CD14-positive monocyte (primary cell): ENCODE measurements at regions not wholly inside any gene's neighbourhood (a gene's known extent, or its start where the extent isn't known, plus 50 kb on each side); places are given as distances from the start of the nearest gene placed in this dataset.
A peak's percentile ranks its signal among the peaks of the same experiment; 100 is the strongest.

ENCODE experiments used
- DNase-seq, 3 donors: peaks; one replicate each; pipeline ENCODE4 v3.0.0-alpha.2; 2011 to 2022
- H2AFZ ChIP-seq: 2 replicates; pipeline ENCODE4 v1.6.0; 2012; ENCODE audit warnings: mild to moderate bottlenecking, low read depth, low read length, inconsistent platforms; ENCODE audit not compliant: insufficient read depth, poor library complexity, severe bottlenecking
- H3K27ac ChIP-seq, 2 donors: 1 replicate in 1 of 2; 2 replicates in 1 of 2; pipeline ENCODE4 v1.5.1; 2012 to 2013; ENCODE audit warnings: low read length in 2 of 2, control low read depth in 1 of 2, inconsistent platforms in 1 of 2, low read depth in 1 of 2, mild to moderate bottlenecking in 1 of 2
- H3K27me3 ChIP-seq, 2 donors: one replicate each; pipeline versions ENCODE4 v1.6.0 to v1.6.1; 2011 to 2013; ENCODE audit warnings: low read length in 2 of 2; ENCODE audit not compliant: control insufficient read depth in 2 of 2, insufficient read depth in 2 of 2
- H3K36me3 ChIP-seq, 2 donors: replicated peaks in 1 of 2; 1 replicate in 1 of 2; 2 replicates in 1 of 2; pipeline versions ENCODE4 v1.5.1 to v1.6.1; 2012 to 2013; ENCODE audit warnings: low read length in 2 of 2, control low read depth in 1 of 2, inconsistent platforms in 1 of 2, mild to moderate bottlenecking in 1 of 2; ENCODE audit not compliant: insufficient read depth in 2 of 2, control insufficient read depth in 1 of 2
- H3K4me1 ChIP-seq, 2 donors: 1 replicate in 1 of 2; 2 replicates in 1 of 2; pipeline versions ENCODE4 v1.5.1 to v1.6.1; 2012 to 2013; ENCODE audit warnings: low read length in 2 of 2, control low read depth in 1 of 2, inconsistent platforms in 1 of 2, mild to moderate bottlenecking in 1 of 2, moderate library complexity in 1 of 2; ENCODE audit not compliant: insufficient read depth in 2 of 2, control insufficient read depth in 1 of 2
- H3K4me2 ChIP-seq: replicated peaks from 2 replicates; pipeline ENCODE3; 2012; ENCODE audit warnings: low read length, moderate library complexity, mild to moderate bottlenecking; ENCODE audit not compliant: poor library complexity, severe bottlenecking; ENCODE audit errors: extremely low read depth
- H3K4me3 ChIP-seq, 3 experiments: fragments of 200-600 bp in 1 of 3; sonication (generic) in 1 of 3; replicated peaks in 1 of 3; 1 replicate in 2 of 3; 2 replicates in 1 of 3; pipeline ENCODE4 v1.5.1; 2011 to 2013; ENCODE audit warnings: low read length in 3 of 3, mild to moderate bottlenecking in 3 of 3, control low read depth in 2 of 3, low read depth in 2 of 3, inconsistent platforms in 1 of 3, moderate library complexity in 1 of 3
- H3K79me2 ChIP-seq: 2 replicates; pipeline ENCODE4 v1.6.0; 2012; ENCODE audit warnings: mild to moderate bottlenecking, control low read depth, inconsistent platforms, low read length, moderate library complexity; ENCODE audit not compliant: insufficient read depth
- H3K9ac ChIP-seq: 2 replicates; pipeline ENCODE4 v1.6.0; 2017; ENCODE audit warnings: low read length, mild to moderate bottlenecking; ENCODE audit not compliant: insufficient read depth, poor library complexity, severe bottlenecking
- H3K9me3 ChIP-seq, 2 donors: replicated peaks in 1 of 2; 1 replicate in 1 of 2; 2 replicates in 1 of 2; pipeline versions ENCODE4 v1.5.1 to v1.6.1; 2012 to 2013; ENCODE audit warnings: low read length in 2 of 2, control low read depth in 1 of 2; ENCODE audit not compliant: control insufficient read depth in 1 of 2, insufficient read depth in 1 of 2
- H4K20me1 ChIP-seq: 2 replicates; pipeline ENCODE4 v1.6.0; 2012; ENCODE audit warnings: mild to moderate bottlenecking, low read length, control low read depth, moderate library complexity; ENCODE audit not compliant: insufficient read depth
- H3K27ac Mint-ChIP-seq, 7 donors: one replicate each; pipeline ENCODE4 v1.8.0; 2020; ENCODE audit warnings: mild to moderate bottlenecking in 7 of 7, mixed read lengths in 7 of 7, moderate library complexity in 6 of 7, inconsistent platforms in 2 of 7
- H3K27me3 Mint-ChIP-seq, 3 donors: one replicate each; pipeline ENCODE4 v1.8.0; 2021 to 2022; ENCODE audit warnings: low read depth in 3 of 3, mild to moderate bottlenecking in 3 of 3, mixed read lengths in 3 of 3, moderate library complexity in 3 of 3, inconsistent platforms in 1 of 3
- H3K36me3 Mint-ChIP-seq, 2 donors: one replicate each; pipeline ENCODE4 v1.8.0; 2020; ENCODE audit warnings: mixed read lengths in 2 of 2, inconsistent platforms in 1 of 2, mild to moderate bottlenecking in 1 of 2
- H3K4me1 Mint-ChIP-seq: one replicate; pipeline ENCODE4 v1.8.0; 2020; ENCODE audit warnings: mild to moderate bottlenecking, mixed read lengths
- H3K4me3 Mint-ChIP-seq, 2 donors: one replicate each; pipeline ENCODE4 v1.8.0; 2020; ENCODE audit warnings: mild to moderate bottlenecking in 2 of 2, mixed read lengths in 2 of 2, moderate library complexity in 1 of 2
- H3K9me3 Mint-ChIP-seq, 7 donors: one replicate each; pipeline ENCODE4 v1.8.0; 2020 to 2022; ENCODE audit warnings: mixed read lengths in 7 of 7, mild to moderate bottlenecking in 6 of 7, moderate library complexity in 6 of 7, inconsistent platforms in 2 of 7
- WGBS: methylation state at CpG from one replicate; pipeline ENCODE4 v1.1.5; 2013; ENCODE audit warnings: missing lambda C conversion rate; ENCODE audit not compliant: insufficient coverage; 5-methylcytosine and 5-hydroxymethylcytosine counted together
- intact Hi-C, 2 donors: fragments of 100-400 bp; cut with micrococcal nuclease; formaldehyde crosslinking; loops; one replicate each; pipeline versions ENCODE4 v1.15.0 to v1.15.1; 2023
- TF ChIP-seq, protein P1 (sequence below): fragments of 200-600 bp; IDR thresholded peaks from one replicate; pipeline ENCODE4 v1.8.0; 2022; ENCODE audit warnings: antibody characterized with exemption, mild to moderate bottlenecking

DNA sequence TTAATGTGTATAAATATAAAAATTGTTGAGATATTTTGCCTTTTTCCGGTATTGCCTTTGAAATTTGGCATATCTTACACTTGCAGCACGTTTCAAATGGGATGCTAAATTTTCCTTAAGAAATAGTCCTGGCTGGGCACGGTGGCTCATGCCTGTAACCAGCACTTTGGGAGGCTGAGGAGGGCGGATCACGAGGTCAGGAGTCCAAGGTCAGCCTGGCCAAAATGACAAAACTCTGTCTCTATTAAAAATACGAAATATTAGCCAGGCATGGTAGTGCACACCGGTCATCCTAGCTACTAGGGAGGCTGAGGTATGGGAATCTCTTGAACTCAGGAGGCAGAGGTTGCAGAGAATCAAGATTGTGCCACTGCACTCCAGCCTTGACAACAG, 220.2 kb downstream of the PTEN start:
- H3K79me2 ChIP-seq: no peaks in the 10 kb centered on the region
- H3K9me3 Mint-ChIP-seq: peaks cover 0 to 3% (median 0%) of the 10 kb centered on the region in 7 donors
- DNase-seq: no peak
- no peaks in the 10 kb centered on the region for H3K36me3 ChIP-seq
- H2AFZ ChIP-seq: no peak overlapping the region
- peak overlapping the region in 3 of 7 donors; percentile 18 to 84 (median 32) for H3K27ac Mint-ChIP-seq
- TF ChIP-seq, protein P1, sequence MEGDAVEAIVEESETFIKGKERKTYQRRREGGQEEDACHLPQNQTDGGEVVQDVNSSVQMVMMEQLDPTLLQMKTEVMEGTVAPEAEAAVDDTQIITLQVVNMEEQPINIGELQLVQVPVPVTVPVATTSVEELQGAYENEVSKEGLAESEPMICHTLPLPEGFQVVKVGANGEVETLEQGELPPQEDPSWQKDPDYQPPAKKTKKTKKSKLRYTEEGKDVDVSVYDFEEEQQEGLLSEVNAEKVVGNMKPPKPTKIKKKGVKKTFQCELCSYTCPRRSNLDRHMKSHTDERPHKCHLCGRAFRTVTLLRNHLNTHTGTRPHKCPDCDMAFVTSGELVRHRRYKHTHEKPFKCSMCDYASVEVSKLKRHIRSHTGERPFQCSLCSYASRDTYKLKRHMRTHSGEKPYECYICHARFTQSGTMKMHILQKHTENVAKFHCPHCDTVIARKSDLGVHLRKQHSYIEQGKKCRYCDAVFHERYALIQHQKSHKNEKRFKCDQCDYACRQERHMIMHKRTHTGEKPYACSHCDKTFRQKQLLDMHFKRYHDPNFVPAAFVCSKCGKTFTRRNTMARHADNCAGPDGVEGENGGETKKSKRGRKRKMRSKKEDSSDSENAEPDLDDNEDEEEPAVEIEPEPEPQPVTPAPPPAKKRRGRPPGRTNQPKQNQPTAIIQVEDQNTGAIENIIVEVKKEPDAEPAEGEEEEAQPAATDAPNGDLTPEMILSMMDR: no peak
- H3K9ac ChIP-seq: no peak overlapping the region
- no peak overlapping the region for H3K4me3 Mint-ChIP-seq
- no peaks in the 10 kb centered on the region for H3K9me3 ChIP-seq
- H3K4me3 ChIP-seq: no peak overlapping the region
- peaks cover 52% of the 10 kb centered on the region for H3K4me1 Mint-ChIP-seq
- no peaks in the 10 kb centered on the region for H3K27me3 ChIP-seq
- H3K4me2 ChIP-seq: no peak overlapping the region
- H4K20me1 ChIP-seq: no peaks in the 10 kb centered on the region
- no peaks in the 10 kb centered on the region for H3K27me3 Mint-ChIP-seq
- H3K36me3 Mint-ChIP-seq: no peaks in the 10 kb centered on the region
- intact Hi-C loops: no loop called here
- H3K27ac ChIP-seq: no peak overlapping the region
- 89% methylated on average over 2 of the region's 7 CpGs for WGBS
- H3K4me1 ChIP-seq: peaks cover 29 to 41% of the 10 kb centered on the region in 2 donors

GRCh38 chr10:88086187-88086960, 222.9 kb downstream of the PTEN start:
- WGBS: 95% methylated on average over 4 of the region's 9 CpGs
- TF ChIP-seq, protein P1: no peak
- Mint-ChIP-seq H3K27ac (peak overlapping the region in 1 of 7 donors; percentile 39), H3K4me1 (peaks cover 61% of the 10 kb centered on the region), H3K36me3 (no peaks in the 10 kb centered on the region), H3K4me3 (no peak overlapping the region), H3K27me3 (peaks cover 0 to 2% (median 0%) of the 10 kb centered on the region in 3 donors), H3K9me3 (peaks cover 0 to 3% (median 0%) of the 10 kb centered on the region in 7 donors)
- H3K4me1 ChIP-seq: peaks cover 44 to 50% of the 10 kb centered on the region in 2 donors
- no peaks in the 10 kb centered on the region for H3K9me3 ChIP-seq
- no peak for DNase-seq
- H2AFZ ChIP-seq: no peak overlapping the region
- H3K79me2 ChIP-seq: no peaks in the 10 kb centered on the region
- no peak overlapping the region for H3K9ac ChIP-seq
- intact Hi-C loops: no loop called here
- no peak overlapping the region for H3K4me3 ChIP-seq
- no peaks in the 10 kb centered on the region for H3K27me3 ChIP-seq
- H4K20me1 ChIP-seq: no peaks in the 10 kb centered on the region
- H3K27ac ChIP-seq: no peak overlapping the region
- H3K4me2 ChIP-seq: no peak overlapping the region
- H3K36me3 ChIP-seq: no peaks in the 10 kb centered on the region
